ENCODE measurements at regions not wholly inside any gene's neighbourhood (a gene's known extent, or its start where the extent isn't known, plus 50 kb on each side); places are given as distances from the start of the nearest gene placed in this dataset.

DNA sequence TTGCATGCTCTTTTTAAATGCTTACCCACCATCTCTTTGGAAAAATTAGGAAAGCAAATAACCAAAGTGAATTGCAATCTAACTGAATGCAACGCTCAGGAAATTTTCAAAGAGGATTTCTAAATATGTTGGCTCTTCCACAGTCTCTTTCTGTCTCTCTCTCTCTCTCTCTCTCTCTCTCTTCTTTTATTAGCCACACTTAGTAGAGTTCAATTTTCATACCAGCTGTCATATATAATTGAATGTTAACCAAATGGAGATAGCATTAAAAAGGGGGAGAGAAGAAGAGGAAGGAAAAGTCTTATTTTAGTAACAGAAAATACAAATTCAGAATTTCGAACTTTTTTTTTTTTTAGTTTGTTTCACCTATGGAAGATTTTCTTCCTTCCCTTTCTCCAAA lies 235.9 kb upstream of the GBE1 start:
- no peak for TF ChIP-seq POLR2A (IDR thresholded peaks at IDR 0.05; ENCODE audit: low read depth, low read length)
- TF ChIP-seq POLR2AphosphoS5 (IDR thresholded peaks at IDR 0.05; ENCODE audit: low read depth, low read length), result no peak

All from GM12891 (cell line).